Endothelial cell of umbilical vein (primary cell): ENCODE measurements at regions not wholly inside any gene's neighbourhood (a gene's known extent, or its start where the extent isn't known, plus 50 kb on each side); places are given as distances from the start of the nearest gene placed in this dataset.

Experiments
- BruUV-seq: library from RNA; stranded (reverse); fragments of 400-500 nt; replicated peaks from 2 replicates; lab custom pipeline; 2021; lab: Mats Ljungman, UMichigan
- CTCF ChIA-PET: fragments of 300-600, 350-600 bp; sonication (Branson Sonifier 250); formaldehyde crosslinking; loops from one replicate; lab custom pipeline; 2021; ENCODE audit warnings: antibody characterized with exemption, inconsistent platforms; lab: Charles Lee
- POLR2A ChIA-PET: fragments of 300-600, 350-600 bp; sonication (Branson Sonifier 250); formaldehyde crosslinking; loops from one replicate; lab custom pipeline; 2021; ENCODE audit warnings: antibody characterized with exemption, inconsistent platforms; lab: Charles Lee
- DNase-seq: peaks from one replicate; pipeline ENCODE4 v3.0.0-alpha.2; 2011; ENCODE audit warnings: low read depth, low spot score
- FAIRE-seq: peaks from 2 replicates; lab custom pipeline; 2011; peaks lifted over from hg19 to GRCh38; lab: Jason Lieb, UNC
- H2AFZ ChIP-seq: 2 replicates; pipeline ENCODE4 v1.6.0; 2012; ENCODE audit warnings: low read depth, low read length, control low read depth, inconsistent platforms
- H3K27ac ChIP-seq: 2 replicates; pipeline ENCODE4 v1.5.1; 2011; ENCODE audit warnings: low read depth, mild to moderate bottlenecking, control low read depth, low read length, moderate library complexity; ENCODE audit not compliant: insufficient read depth
- H3K27me3 ChIP-seq, 2 experiments: 2 replicates each; pipeline versions ENCODE4 v1.6.0 to v1.6.1; 2011; ENCODE audit warnings: low read length in 2 of 2, mixed read lengths in 1 of 2; ENCODE audit not compliant: control insufficient read depth in 2 of 2, insufficient read depth in 2 of 2
- H3K36me3 ChIP-seq, 2 experiments: 2 replicates in 1 of 2; 3 replicates in 1 of 2; pipeline ENCODE4 v1.5.1; 2011; ENCODE audit warnings: low read length in 2 of 2, mild to moderate bottlenecking in 1 of 2, moderate library complexity in 1 of 2; ENCODE audit not compliant: control insufficient read depth in 2 of 2, insufficient read depth in 2 of 2; ENCODE audit errors: extremely low read depth in 1 of 2
- H3K4me1 ChIP-seq: 3 replicates; pipeline ENCODE4 v1.5.1; 2011; ENCODE audit warnings: mild to moderate bottlenecking, low read length; ENCODE audit not compliant: control insufficient read depth, insufficient read depth; ENCODE audit errors: extremely low read depth
- H3K4me2 ChIP-seq: 2 replicates; pipeline ENCODE4 v1.6.1; 2011; ENCODE audit warnings: low read length, control low read depth, mixed read lengths; ENCODE audit not compliant: insufficient read depth
- H3K4me3 ChIP-seq, 3 experiments: fragments of 200-600 bp in 1 of 3; sonication (generic), shearing (Covaris generic) in 1 of 3; replicated peaks in 1 of 3; 2 replicates each; pipeline ENCODE4 v1.5.1; 2011 to 2016; ENCODE audit warnings: control low read depth in 3 of 3, low read length in 3 of 3, mild to moderate bottlenecking in 2 of 3, inconsistent platforms in 1 of 3, low read depth in 1 of 3, moderate library complexity in 1 of 3; ENCODE audit not compliant: insufficient read depth in 1 of 3
- H3K79me2 ChIP-seq: 2 replicates; pipeline ENCODE4 v1.6.0; 2012; ENCODE audit warnings: low read length, inconsistent platforms; ENCODE audit not compliant: control insufficient read depth, insufficient read depth
- H3K9ac ChIP-seq: replicated peaks from 2 replicates; pipeline ENCODE3; 2011; ENCODE audit warnings: low read length, control low read depth; ENCODE audit not compliant: insufficient read depth; ENCODE audit errors: extremely low read depth
- H3K9me1 ChIP-seq: replicated peaks from 3 replicates; pipeline ENCODE4 v1.6.0; 2011; ENCODE audit warnings: mild to moderate bottlenecking, low read length; ENCODE audit not compliant: control insufficient read depth, insufficient read depth; ENCODE audit errors: extremely low read depth
- H3K9me3 ChIP-seq: replicated peaks from 2 replicates; pipeline ENCODE4 v1.5.1; 2012; ENCODE audit warnings: low read length, inconsistent platforms; ENCODE audit not compliant: control insufficient read depth, insufficient read depth
- H4K20me1 ChIP-seq: replicated peaks from 2 replicates; pipeline ENCODE3; 2011; ENCODE audit warnings: mild to moderate bottlenecking, low read length; ENCODE audit not compliant: control insufficient read depth, insufficient read depth; ENCODE audit errors: extremely low read depth
- FOS ChIP-seq: IDR thresholded peaks from 2 replicates; pipeline ENCODE4 v1.6.1; 2011; ENCODE audit warnings: mild to moderate bottlenecking, low read length, moderate library complexity, borderline replicate concordance; ENCODE audit not compliant: insufficient read depth
- dilution Hi-C: fragments of 300-500 bp; cut with MboI; formaldehyde crosslinking; loops from one replicate; pipeline ENCODE4 v1.15.0; 2019; ENCODE audit warnings: low sequenced_read_pairs; ENCODE audit not compliant: extremely low pct_ligation_motif_present
- intact Hi-C: fragments of 100-400 bp; cut with micrococcal nuclease; formaldehyde crosslinking; loops from one replicate; pipeline ENCODE4 v1.10.0; 2022
- TF ChIP-seq, protein P1 (sequence below): IDR thresholded peaks from 2 replicates; pipeline ENCODE4 v1.6.1; 2011; ENCODE audit not compliant: insufficient read depth, insufficient read length
- TF ChIP-seq, protein P2 (sequence below), 2 donors: IDR thresholded peaks; 1 replicate in 1 of 2; 2 replicates in 1 of 2; pipeline ENCODE4 v1.5.1; 2011; ENCODE audit warnings: low read length in 2 of 2, mild to moderate bottlenecking in 2 of 2, moderate library complexity in 2 of 2, control low read depth in 1 of 2, inconsistent platforms in 1 of 2, low read depth in 1 of 2; ENCODE audit not compliant: insufficient read depth in 1 of 2; ENCODE audit errors: extremely low read depth in 1 of 2

DNA sequence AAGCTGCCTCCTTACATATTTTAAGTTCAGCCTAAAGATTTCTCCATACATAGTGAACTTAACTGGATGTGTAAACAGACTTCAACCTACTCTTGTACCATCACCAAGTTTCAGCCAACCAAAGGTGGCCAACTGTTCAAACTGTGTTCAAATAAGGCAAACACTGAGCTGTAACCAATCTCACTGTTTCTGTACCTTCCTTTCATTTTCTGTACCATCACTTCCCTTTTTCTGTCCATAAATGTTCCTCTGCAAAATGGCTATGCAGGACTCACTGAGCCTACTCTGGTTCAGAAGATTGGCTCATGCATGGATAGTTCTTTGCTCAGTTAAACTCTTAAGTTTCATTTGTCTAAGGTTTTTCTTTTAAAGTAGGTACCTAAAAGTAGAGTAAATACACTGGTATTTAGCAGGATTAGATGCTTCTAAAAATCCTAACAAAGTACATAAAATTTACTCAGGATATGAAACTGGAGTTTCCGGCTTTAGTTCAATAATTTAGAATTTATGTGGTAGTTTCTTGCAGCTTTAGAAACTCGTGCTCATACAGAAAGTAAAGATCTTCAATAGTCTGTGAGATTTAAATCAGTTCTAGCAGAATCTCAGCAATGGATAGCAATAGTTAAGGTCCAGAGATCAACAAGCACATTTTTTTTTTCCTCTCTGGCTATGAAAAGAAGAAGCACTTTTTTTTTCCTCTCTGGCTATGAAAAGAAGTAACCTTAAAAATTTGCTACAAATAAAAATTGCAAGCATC is 282.0 kb upstream of the PPFIA2 start:
- Histone ChIP-seq H3K9me3 (no peaks in the 10 kb centered on the region), H2AFZ (no peak overlapping the region), H3K9me1 (no peaks in the 10 kb centered on the region), H3K27ac (no peak overlapping the region), H3K27me3 (no peaks in the 10 kb centered on the region), H3K4me1 (no peaks in the 10 kb centered on the region), H3K4me3 (no peak overlapping the region), H3K4me2 (no peak overlapping the region), H3K36me3 (no peaks in the 10 kb centered on the region), H3K79me2 (no peaks in the 10 kb centered on the region), H4K20me1 (no peaks in the 10 kb centered on the region), H3K9ac (no peak overlapping the region)
- dilution Hi-C loops (no loop called here), intact Hi-C loops (no loop called here)
- FAIRE-seq (no peak), DNase-seq (no peak)
- no TSS peak for BruUV-seq
- ChIA-PET CTCF (no interaction called here), POLR2A (no interaction called here)
- TF ChIP-seq, protein P1, sequence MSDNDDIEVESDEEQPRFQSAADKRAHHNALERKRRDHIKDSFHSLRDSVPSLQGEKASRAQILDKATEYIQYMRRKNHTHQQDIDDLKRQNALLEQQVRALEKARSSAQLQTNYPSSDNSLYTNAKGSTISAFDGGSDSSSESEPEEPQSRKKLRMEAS: no peak
- TF ChIP-seq, protein P2, sequence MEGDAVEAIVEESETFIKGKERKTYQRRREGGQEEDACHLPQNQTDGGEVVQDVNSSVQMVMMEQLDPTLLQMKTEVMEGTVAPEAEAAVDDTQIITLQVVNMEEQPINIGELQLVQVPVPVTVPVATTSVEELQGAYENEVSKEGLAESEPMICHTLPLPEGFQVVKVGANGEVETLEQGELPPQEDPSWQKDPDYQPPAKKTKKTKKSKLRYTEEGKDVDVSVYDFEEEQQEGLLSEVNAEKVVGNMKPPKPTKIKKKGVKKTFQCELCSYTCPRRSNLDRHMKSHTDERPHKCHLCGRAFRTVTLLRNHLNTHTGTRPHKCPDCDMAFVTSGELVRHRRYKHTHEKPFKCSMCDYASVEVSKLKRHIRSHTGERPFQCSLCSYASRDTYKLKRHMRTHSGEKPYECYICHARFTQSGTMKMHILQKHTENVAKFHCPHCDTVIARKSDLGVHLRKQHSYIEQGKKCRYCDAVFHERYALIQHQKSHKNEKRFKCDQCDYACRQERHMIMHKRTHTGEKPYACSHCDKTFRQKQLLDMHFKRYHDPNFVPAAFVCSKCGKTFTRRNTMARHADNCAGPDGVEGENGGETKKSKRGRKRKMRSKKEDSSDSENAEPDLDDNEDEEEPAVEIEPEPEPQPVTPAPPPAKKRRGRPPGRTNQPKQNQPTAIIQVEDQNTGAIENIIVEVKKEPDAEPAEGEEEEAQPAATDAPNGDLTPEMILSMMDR (IDR thresholded peaks at IDR 0.05; ENCODE audit: extremely low read depth in 1 of 2, insufficient read depth in 1 of 2, low read depth in 1 of 2, low read length in 2 of 2): no peak

DNA sequence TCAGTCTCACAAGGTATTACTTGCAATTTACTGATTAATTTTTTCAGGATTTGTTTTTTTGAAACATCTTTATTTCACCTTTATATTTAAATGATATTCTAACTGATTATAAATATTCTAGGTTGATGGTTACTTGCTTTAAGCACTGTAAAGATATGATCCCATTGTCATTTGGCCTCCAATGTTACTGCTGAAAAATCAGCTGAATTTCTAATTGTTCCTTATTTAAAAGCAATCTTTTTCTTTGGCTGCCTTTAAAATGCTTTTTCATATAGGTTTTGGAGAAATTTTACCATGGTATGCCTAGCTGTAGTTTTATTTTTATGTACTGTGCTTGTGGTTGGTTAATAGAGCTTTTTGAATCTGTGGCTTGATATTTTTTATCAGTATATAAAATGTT is 275.6 kb upstream of the PPFIA2 start:
- no peak for TF ChIP-seq FOS
- Histone ChIP-seq H3K9me1 (no peaks in the 10 kb centered on the region), H3K4me3 (no peak overlapping the region), H3K9ac (no peak overlapping the region), H3K36me3 (no peaks in the 10 kb centered on the region), H2AFZ (no peak overlapping the region), H3K4me1 (no peaks in the 10 kb centered on the region), H4K20me1 (no peaks in the 10 kb centered on the region), H3K4me2 (no peak overlapping the region), H3K27me3 (no peaks in the 10 kb centered on the region), H3K79me2 (no peaks in the 10 kb centered on the region), H3K9me3 (no peaks in the 10 kb centered on the region), H3K27ac (no peak overlapping the region)
- dilution Hi-C loops (no loop called here), intact Hi-C loops (no loop called here)
- POLR2A ChIA-PET: no interaction called here
- FAIRE-seq (no peak), DNase-seq (no peak)
- BruUV-seq: no TSS peak
- CTCF ChIA-PET: no interaction called here
